ENCODE measurements at regions not wholly inside any gene's neighbourhood (a gene's known extent, or its start where the extent isn't known, plus 50 kb on each side); places are given as distances from the start of the nearest gene placed in this dataset.

DNA sequence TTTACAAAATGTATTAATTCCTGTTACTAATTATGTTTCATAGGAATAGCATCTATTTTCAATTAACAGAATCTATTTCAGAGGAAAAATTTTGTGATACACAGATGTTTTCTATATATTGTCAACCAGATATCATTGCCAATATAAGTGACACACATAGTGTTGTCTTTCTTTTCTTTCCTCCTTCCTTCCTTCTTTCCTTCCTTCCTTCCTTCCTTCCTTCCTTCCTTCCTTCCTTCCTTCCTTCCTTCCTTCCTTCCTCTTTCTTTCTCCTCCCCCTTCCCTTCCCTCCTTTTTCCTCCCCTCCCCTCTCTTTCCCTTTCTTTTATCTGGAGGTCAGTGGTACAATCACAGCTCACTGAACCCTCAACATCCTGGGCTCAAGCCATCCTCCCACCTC, 146.5 kb upstream of the DSEL start:
- ChIA-PET CTCF (no interaction called here), POLR2A (no interaction called here)
- Mint-ChIP-seq H3K4me1 (no peaks in the 10 kb centered on the region), H3K27ac (no peak overlapping the region), H3K4me3 (no peak overlapping the region), H3K36me3 (ENCODE audit: low read depth) (no peaks in the 10 kb centered on the region), H3K27me3 (no peaks in the 10 kb centered on the region), H3K9me3 (no peaks in the 10 kb centered on the region)
- no peak for DNase-seq

DNA sequence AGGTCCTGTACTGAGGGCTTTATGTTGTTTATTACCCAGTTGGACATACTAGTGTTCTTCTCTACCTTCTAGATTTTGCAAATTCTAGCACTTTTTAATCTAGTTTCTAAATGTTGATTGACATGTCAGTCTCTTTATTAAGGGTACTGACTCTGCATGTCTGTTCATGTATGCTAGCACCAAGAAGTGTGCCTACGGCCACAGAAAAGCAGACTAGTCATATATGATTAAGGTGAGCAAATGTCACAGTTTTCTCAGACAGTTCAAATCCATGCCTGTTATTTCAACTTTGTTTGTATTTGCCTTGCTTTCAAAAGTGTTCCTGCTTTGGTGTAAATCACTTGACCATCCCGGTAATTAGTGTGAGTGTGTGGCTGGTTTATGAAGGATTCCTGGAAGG, 145.0 kb upstream of the DSEL start:
- H3K27ac Mint-ChIP-seq, result no peak overlapping the region
- no peaks in the 10 kb centered on the region for H3K9me3 Mint-ChIP-seq
- POLR2A ChIA-PET, result interaction anchor here (0.7 kb wide), 1 partner anchor 15 kb away, joined by 4 read pairs; no protein-coding TSS in a partner anchor
- no peaks in the 10 kb centered on the region for H3K27me3 Mint-ChIP-seq
- CTCF ChIA-PET, result no interaction called here
- no peak overlapping the region for H3K4me3 Mint-ChIP-seq
- no peak for DNase-seq
- H3K4me1 Mint-ChIP-seq, result no peaks in the 10 kb centered on the region
- H3K36me3 Mint-ChIP-seq (ENCODE audit: low read depth), result no peaks in the 10 kb centered on the region

- POLR2A ChIA-PET, result no interaction called here
- Mint-ChIP-seq H3K4me1 (no peaks in the 10 kb centered on the region), H3K4me3 (no peak overlapping the region), H3K36me3 (ENCODE audit: low read depth) (no peaks in the 10 kb centered on the region), H3K27ac (no peak overlapping the region), H3K27me3 (no peaks in the 10 kb centered on the region), H3K9me3 (no peaks in the 10 kb centered on the region)
- DNase-seq, result no peak
- CTCF ChIA-PET, result no interaction called here
Observed at GRCh38 chr18:67654101-67654500, 137.6 kb upstream of the DSEL start.

DNA sequence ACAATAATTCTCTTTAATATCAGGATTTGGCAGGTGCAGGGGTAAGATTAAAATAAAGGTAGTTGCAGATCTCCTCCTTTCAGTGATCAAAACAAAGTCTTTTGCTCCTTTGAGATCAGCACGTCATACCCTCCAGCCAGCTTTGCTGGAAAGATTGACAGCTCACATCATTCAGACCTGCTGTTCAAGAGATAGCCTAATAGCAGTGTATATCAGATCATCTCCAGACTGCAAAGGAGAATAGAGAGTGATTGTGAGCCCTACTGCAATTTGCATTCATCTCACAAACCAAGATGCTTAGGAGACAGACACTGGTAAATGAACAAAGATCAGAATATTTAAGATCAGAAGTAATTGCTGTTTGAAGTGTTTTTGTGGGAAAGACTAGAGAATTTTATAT, 135.8 kb upstream of the DSEL start:
- CTCF ChIA-PET, result no interaction called here
- Mint-ChIP-seq H3K36me3 (ENCODE audit: low read depth) (no peaks in the 10 kb centered on the region), H3K9me3 (no peaks in the 10 kb centered on the region), H3K4me3 (no peak overlapping the region), H3K27me3 (no peaks in the 10 kb centered on the region), H3K27ac (no peak overlapping the region), H3K4me1 (no peaks in the 10 kb centered on the region)
- DNase-seq, result no peak
- POLR2A ChIA-PET, result no interaction called here

DNA sequence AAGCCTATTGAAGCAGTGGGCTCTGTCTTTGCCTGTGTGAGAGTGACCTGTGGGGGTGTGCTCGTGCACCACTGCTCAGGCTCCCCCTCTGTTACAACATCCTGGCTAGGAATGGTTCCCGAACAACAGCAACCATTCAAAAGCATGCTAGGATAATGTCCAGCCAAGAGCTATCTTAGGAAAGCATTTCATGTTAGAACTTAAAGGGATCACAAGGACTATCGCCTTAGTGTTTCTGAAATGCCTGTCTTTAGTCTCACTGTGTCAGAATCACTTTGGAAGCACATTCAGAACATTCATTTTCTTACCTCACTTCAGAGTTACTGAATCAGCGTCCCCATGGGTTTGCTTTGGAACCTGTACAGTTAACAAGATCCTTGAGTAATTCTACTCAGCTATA, 134.9 kb upstream of the DSEL start:
- H3K27ac Mint-ChIP-seq, result no peak overlapping the region
- DNase-seq, result no peak
- no peaks in the 10 kb centered on the region for H3K27me3 Mint-ChIP-seq
- H3K36me3 Mint-ChIP-seq (ENCODE audit: low read depth), result no peaks in the 10 kb centered on the region
- ChIA-PET POLR2A (no interaction called here), CTCF (no interaction called here)
- H3K4me1 Mint-ChIP-seq, result no peaks in the 10 kb centered on the region
- H3K9me3 Mint-ChIP-seq, result no peaks in the 10 kb centered on the region
- no peak overlapping the region for H3K4me3 Mint-ChIP-seq

- no peaks in the 10 kb centered on the region for H3K4me1 Mint-ChIP-seq
- CTCF ChIA-PET, result interaction anchor here (0.6 kb wide), 1 partner anchor 794 kb away, joined by 4 read pairs; no protein-coding TSS in a partner anchor
- H3K27ac Mint-ChIP-seq, result no peak overlapping the region
- POLR2A ChIA-PET, result no interaction called here
- H3K4me3 Mint-ChIP-seq, result no peak overlapping the region
- no peaks in the 10 kb centered on the region for H3K36me3 Mint-ChIP-seq (ENCODE audit: low read depth)
- H3K27me3 Mint-ChIP-seq, result no peaks in the 10 kb centered on the region
- DNase-seq, result no peak
- no peaks in the 10 kb centered on the region for H3K9me3 Mint-ChIP-seq
Observed at GRCh38 chr18:67650686-67651385, 134.3 kb upstream of the DSEL start.

- ChIA-PET CTCF (no interaction called here), POLR2A (no interaction called here)
- no peak for DNase-seq
- no peaks in the 10 kb centered on the region for H3K9me3 Mint-ChIP-seq
- no peak overlapping the region for H3K4me3 Mint-ChIP-seq
- no peaks in the 10 kb centered on the region for H3K4me1 Mint-ChIP-seq
- no peaks in the 10 kb centered on the region for H3K36me3 Mint-ChIP-seq (ENCODE audit: low read depth)
- no peaks in the 10 kb centered on the region for H3K27me3 Mint-ChIP-seq
- no peak overlapping the region for H3K27ac Mint-ChIP-seq
Observed at GRCh38 chr18:67646890-67647289, 130.4 kb upstream of the DSEL start.

DNA sequence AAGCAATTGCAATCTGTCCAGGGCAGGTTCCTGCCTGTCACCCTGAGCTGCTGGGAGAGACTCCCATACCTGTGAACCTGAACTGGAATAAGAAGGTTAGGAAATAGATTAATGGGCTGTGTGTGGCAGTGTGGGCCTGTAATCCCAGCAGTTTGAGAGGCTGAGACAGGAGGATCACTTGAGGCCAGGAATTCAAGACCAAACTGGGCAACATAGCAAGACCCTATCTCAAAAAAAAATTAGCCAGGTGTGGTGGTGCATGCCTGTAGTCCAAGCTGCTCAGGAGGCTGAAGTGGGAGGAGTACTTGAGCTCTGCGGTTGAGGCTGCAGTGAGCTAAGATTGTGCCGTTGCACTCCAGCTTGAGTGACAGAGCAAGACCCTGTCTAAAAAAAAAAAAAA, 127.7 kb upstream of the DSEL start:
- no peak for DNase-seq
- Mint-ChIP-seq H3K4me3 (no peak overlapping the region), H3K4me1 (no peaks in the 10 kb centered on the region), H3K27me3 (no peaks in the 10 kb centered on the region), H3K9me3 (no peaks in the 10 kb centered on the region), H3K36me3 (ENCODE audit: low read depth) (no peaks in the 10 kb centered on the region), H3K27ac (no peak overlapping the region)
- ChIA-PET POLR2A (no interaction called here), CTCF (no interaction called here)

- no peaks in the 10 kb centered on the region for H3K27me3 Mint-ChIP-seq
- H3K36me3 Mint-ChIP-seq (ENCODE audit: low read depth), result no peaks in the 10 kb centered on the region
- ChIA-PET POLR2A (no interaction called here), CTCF (no interaction called here)
- no peak overlapping the region for H3K27ac Mint-ChIP-seq
- DNase-seq, result no peak
- no peaks in the 10 kb centered on the region for H3K9me3 Mint-ChIP-seq
- no peak overlapping the region for H3K4me3 Mint-ChIP-seq
- H3K4me1 Mint-ChIP-seq, result no peaks in the 10 kb centered on the region
Observed at GRCh38 chr18:67639872-67640271, 123.4 kb upstream of the DSEL start.

GRCh38 chr18:67636597-67637385, 120.3 kb upstream of the DSEL start:
- Mint-ChIP-seq H3K4me3 (no peak overlapping the region), H3K4me1 (no peaks in the 10 kb centered on the region), H3K36me3 (ENCODE audit: low read depth) (no peaks in the 10 kb centered on the region), H3K27ac (no peak overlapping the region), H3K27me3 (no peaks in the 10 kb centered on the region), H3K9me3 (no peaks in the 10 kb centered on the region)
- POLR2A ChIA-PET, result no interaction called here
- CTCF ChIA-PET, result no interaction called here
- DNase-seq, result no peak

GRCh38 chr18:67634631-67635338, 118.3 kb upstream of the DSEL start:
- no peak overlapping the region for H3K27ac Mint-ChIP-seq
- CTCF ChIA-PET, result no interaction called here
- H3K27me3 Mint-ChIP-seq, result no peaks in the 10 kb centered on the region
- POLR2A ChIA-PET, result no interaction called here
- no peak for DNase-seq
- no peak overlapping the region for H3K4me3 Mint-ChIP-seq
- no peaks in the 10 kb centered on the region for H3K9me3 Mint-ChIP-seq
- H3K4me1 Mint-ChIP-seq, result no peaks in the 10 kb centered on the region
- H3K36me3 Mint-ChIP-seq (ENCODE audit: low read depth), result no peaks in the 10 kb centered on the region

DNA sequence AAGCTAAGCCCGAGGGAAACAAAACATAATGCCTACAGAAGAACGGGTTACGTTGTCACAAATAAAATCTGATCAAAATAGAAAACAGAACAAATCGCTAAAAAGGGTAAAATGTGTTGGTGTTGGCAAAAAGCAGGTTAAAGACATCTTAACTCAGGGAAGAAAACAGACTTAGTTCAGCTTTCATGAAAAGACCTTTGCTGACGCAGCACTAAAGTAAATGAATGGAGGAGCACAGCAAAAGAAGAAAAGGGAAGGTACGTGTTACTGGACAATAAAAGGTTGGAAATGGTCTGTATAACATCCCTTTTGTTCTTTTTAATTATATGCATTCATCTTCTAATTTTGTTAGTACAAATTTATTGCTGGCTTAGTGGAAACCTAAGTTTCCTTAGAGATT, 117.4 kb upstream of the DSEL start:
- H3K4me1 Mint-ChIP-seq, result no peaks in the 10 kb centered on the region

GRCh38 chr18:67621906-67622305, 105.4 kb upstream of the DSEL start:
- Mint-ChIP-seq H3K4me3 (no peak overlapping the region), H3K27ac (no peak overlapping the region), H3K27me3 (no peaks in the 10 kb centered on the region), H3K4me1 (no peaks in the 10 kb centered on the region), H3K36me3 (ENCODE audit: low read depth) (no peaks in the 10 kb centered on the region), H3K9me3 (no peaks in the 10 kb centered on the region)
- no peak for DNase-seq
- ChIA-PET CTCF (interaction anchor here (0.6 kb wide), 1 partner anchor 1892 kb away, joined by 3 read pairs; no protein-coding TSS in a partner anchor), POLR2A (no interaction called here)

More for the DNA sequence above, 117.4 kb upstream of the DSEL start:
- DNase-seq, result no peak
- no peaks in the 10 kb centered on the region for H3K27me3 Mint-ChIP-seq
- no peaks in the 10 kb centered on the region for H3K36me3 Mint-ChIP-seq (ENCODE audit: low read depth)
- no peak overlapping the region for H3K27ac Mint-ChIP-seq
- H3K9me3 Mint-ChIP-seq, result no peaks in the 10 kb centered on the region
- no peak overlapping the region for H3K4me3 Mint-ChIP-seq
- ChIA-PET POLR2A (no interaction called here), CTCF (no interaction called here)
